MM.1S (cell line): ENCODE measurements at regions not wholly inside any gene's neighbourhood (a gene's known extent, or its start where the extent isn't known, plus 50 kb on each side); places are given as distances from the start of the nearest gene placed in this dataset.
"Not testable (repeated sequence)": the region's sequence is repeated elsewhere in the genome, so short reads cannot be mapped to it uniquely, and the experiment has no call there.

Source experiments
- DNase-seq: peaks from one replicate; pipeline ENCODE4 v3.0.0-alpha.2; 2015
- H2AFZ ChIP-seq: fragments of 300-600 bp; sonication (generic); 2 replicates; pipeline ENCODE4 v1.6.0; 2016; ENCODE audit warnings: antibody characterized with exemption, low read length
- H3F3A ChIP-seq: fragments of 300-600 bp; sonication (generic); 2 replicates; pipeline ENCODE4 v1.6.1; 2016; ENCODE audit warnings: mild to moderate bottlenecking, antibody characterized with exemption, low read length, moderate library complexity, mixed read lengths; ENCODE audit not compliant: insufficient read depth
- H3K27ac ChIP-seq: fragments of 300-600 bp; sonication (generic); 2 replicates; pipeline ENCODE4 v1.5.1; 2016; ENCODE audit warnings: mild to moderate bottlenecking, low read length
- H3K27me3 ChIP-seq: fragments of 300-600 bp; sonication (generic); replicated peaks from 2 replicates; pipeline ENCODE4 v1.6.0; 2016; ENCODE audit warnings: low read length; ENCODE audit not compliant: insufficient read depth
- H3K36me3 ChIP-seq: fragments of 300-600 bp; sonication (generic); replicated peaks from 2 replicates; pipeline ENCODE4 v1.6.1; 2016; ENCODE audit warnings: mild to moderate bottlenecking, low read length, mixed read lengths; ENCODE audit not compliant: insufficient read depth
- H3K4me1 ChIP-seq: fragments of 300-600 bp; sonication (generic); 2 replicates; pipeline ENCODE4 v1.6.1; 2016; ENCODE audit warnings: low read length, mixed read lengths
- H3K4me2 ChIP-seq: fragments of 300-600 bp; sonication (generic); 2 replicates; pipeline ENCODE4 v1.6.0; 2016; ENCODE audit warnings: low read depth, low read length
- H3K4me3 ChIP-seq: fragments of 300-600 bp; sonication (generic); 2 replicates; pipeline ENCODE4 v1.5.1; 2016; ENCODE audit warnings: low read length, mixed read lengths
- H3K79me2 ChIP-seq: fragments of 300-600 bp; sonication (generic); 2 replicates; pipeline ENCODE4 v1.6.1; 2016; ENCODE audit warnings: mixed run types, low read length, mixed read lengths
- H3K9ac ChIP-seq: fragments of 300-600 bp; sonication (generic); 2 replicates; pipeline ENCODE4 v1.6.1; 2016; ENCODE audit warnings: low read length, mixed read lengths
- H3K9me2 ChIP-seq: fragments of 300-600 bp; sonication (generic); replicated peaks from 2 replicates; pipeline ENCODE4 v1.6.1; 2016; ENCODE audit warnings: mild to moderate bottlenecking, low read length, mixed read lengths; ENCODE audit not compliant: insufficient read depth
- H3K9me3 ChIP-seq: fragments of 300-600 bp; sonication (generic); replicated peaks from 2 replicates; pipeline ENCODE4 v1.6.1; 2016; ENCODE audit warnings: mild to moderate bottlenecking, low read length, mixed read lengths; ENCODE audit not compliant: insufficient read depth
- H4K20me1 ChIP-seq: fragments of 300-600 bp; sonication (generic); 2 replicates; pipeline ENCODE4 v1.6.1; 2016; ENCODE audit warnings: mild to moderate bottlenecking, low read length, moderate library complexity, mixed read lengths; ENCODE audit not compliant: insufficient read depth
- EZH2 ChIP-seq: fragments of 300-600 bp; sonication (generic); optimal IDR thresholded peaks from 2 replicates; pipeline ENCODE3; 2017; ENCODE audit warnings: low read depth, mild to moderate bottlenecking, antibody characterized with exemption, low read length, mixed read lengths
- EZH2phosphoT487 ChIP-seq: fragments of 300-600 bp; sonication (generic); IDR thresholded peaks from 2 replicates; pipeline ENCODE4 v1.6.1; 2018; ENCODE audit warnings: antibody characterized with exemption, low read length
- TF ChIP-seq, protein P1 (sequence below): fragments of 300-600 bp; sonication (generic); IDR thresholded peaks from 2 replicates; pipeline ENCODE4 v1.5.1; 2016; ENCODE audit warnings: antibody characterized with exemption, low read length, mixed read lengths

DNA sequence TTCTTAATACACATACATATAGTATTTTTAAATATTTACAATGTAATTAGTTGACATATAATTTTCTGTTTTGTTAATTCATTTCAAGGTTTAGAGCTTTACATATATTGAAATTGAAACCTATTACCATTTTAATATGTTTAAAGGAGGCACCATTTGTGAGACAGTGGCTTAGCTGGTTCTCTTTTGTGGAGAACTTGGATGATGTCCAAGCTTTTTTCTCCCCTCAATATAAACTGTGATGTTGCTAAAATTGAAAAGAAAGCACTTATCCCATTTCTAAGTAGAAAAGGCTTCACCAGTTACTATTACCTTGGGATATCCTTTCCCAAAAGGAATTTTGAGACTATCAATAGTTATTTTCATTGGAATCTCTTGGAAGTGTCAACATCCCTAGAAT, 707.2 kb downstream of the NTRK3 start:
- H3K4me1 ChIP-seq = no peaks in the 10 kb centered on the region
- H3K9me2 ChIP-seq = no peaks in the 10 kb centered on the region
- DNase-seq = no peak
- TF ChIP-seq EZH2phosphoT487 (no peak), EZH2 (no peak)
- TF ChIP-seq, protein P1, sequence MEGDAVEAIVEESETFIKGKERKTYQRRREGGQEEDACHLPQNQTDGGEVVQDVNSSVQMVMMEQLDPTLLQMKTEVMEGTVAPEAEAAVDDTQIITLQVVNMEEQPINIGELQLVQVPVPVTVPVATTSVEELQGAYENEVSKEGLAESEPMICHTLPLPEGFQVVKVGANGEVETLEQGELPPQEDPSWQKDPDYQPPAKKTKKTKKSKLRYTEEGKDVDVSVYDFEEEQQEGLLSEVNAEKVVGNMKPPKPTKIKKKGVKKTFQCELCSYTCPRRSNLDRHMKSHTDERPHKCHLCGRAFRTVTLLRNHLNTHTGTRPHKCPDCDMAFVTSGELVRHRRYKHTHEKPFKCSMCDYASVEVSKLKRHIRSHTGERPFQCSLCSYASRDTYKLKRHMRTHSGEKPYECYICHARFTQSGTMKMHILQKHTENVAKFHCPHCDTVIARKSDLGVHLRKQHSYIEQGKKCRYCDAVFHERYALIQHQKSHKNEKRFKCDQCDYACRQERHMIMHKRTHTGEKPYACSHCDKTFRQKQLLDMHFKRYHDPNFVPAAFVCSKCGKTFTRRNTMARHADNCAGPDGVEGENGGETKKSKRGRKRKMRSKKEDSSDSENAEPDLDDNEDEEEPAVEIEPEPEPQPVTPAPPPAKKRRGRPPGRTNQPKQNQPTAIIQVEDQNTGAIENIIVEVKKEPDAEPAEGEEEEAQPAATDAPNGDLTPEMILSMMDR = no peak
- no peak overlapping the region for H3K27ac ChIP-seq
- no peak overlapping the region for H3K4me3 ChIP-seq
- H3K36me3 ChIP-seq = no peaks in the 10 kb centered on the region
- no peaks in the 10 kb centered on the region for H4K20me1 ChIP-seq
- no peaks in the 10 kb centered on the region for H3K9me3 ChIP-seq
- no peaks in the 10 kb centered on the region for H3K27me3 ChIP-seq
- no peaks in the 10 kb centered on the region for H3K79me2 ChIP-seq
- no peaks in the 10 kb centered on the region for H3F3A ChIP-seq
- no peak overlapping the region for H2AFZ ChIP-seq
- no peak overlapping the region for H3K9ac ChIP-seq
- no peak overlapping the region for H3K4me2 ChIP-seq

DNA sequence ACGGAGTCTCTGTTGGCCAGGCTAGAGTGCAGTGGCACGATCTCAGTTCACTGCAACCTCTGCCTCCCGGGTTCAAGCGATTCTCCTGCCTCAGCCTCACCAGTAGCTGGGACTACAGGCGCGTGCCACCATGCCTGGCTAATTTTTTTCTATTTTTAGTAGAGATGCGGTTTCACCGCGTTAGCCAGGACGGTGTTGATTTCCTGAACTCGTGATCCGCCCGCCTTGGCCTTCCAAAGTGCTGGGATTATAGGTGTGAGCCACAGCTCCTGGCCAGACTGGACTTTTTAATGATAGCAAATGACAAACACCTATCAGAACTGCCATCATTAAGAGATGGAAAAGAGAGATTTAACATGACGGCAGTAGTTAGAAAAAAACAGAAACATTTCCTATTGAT, 707.9 kb downstream of the NTRK3 start:
- H3K36me3 ChIP-seq, H3K27me3 ChIP-seq, H4K20me1 ChIP-seq, H2AFZ ChIP-seq, H3K27ac ChIP-seq, H3F3A ChIP-seq, H3K9me2 ChIP-seq, DNase-seq, H3K4me2 ChIP-seq, H3K4me3 ChIP-seq, H3K9ac ChIP-seq, H3K9me3 ChIP-seq, H3K79me2 ChIP-seq, H3K4me1 ChIP-seq: not testable (repeated sequence)

DNA sequence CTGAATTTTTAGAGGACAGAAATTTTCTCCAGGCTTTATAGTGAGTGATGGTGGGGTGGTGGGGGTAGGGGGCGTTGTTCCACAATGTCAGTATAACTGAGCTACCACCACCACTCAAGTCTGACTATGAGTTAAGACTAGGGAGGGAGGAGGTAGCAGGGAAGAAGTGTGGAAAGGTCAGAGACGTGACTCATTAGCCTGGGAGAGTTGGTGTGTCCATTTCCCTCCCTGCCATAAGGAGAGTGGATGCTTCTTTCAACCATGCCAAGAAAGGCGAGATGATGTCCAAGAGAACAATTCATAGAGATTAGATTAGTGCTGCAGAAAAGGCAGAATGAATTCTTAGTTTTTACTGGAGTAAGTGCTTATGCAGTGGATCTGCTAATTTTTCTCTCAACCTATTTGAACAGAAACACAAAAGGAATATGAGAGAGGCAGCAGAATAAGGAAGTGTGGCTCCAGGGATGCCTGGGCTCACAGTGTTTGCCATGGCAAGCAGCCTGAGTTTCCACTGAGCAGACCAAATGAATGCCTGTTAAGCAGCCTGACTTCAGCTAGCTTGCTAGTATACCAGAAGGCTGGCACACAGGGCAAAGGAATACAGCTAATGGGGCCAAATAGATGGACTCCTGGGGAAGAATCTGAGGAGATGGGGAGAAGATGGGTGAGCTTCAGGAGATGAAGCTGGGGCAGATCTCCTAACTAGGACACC, 708.9 kb downstream of the NTRK3 start:
- Histone ChIP-seq H3K9me2 (no peaks in the 10 kb centered on the region), H3K4me3 (no peak overlapping the region), H3K9me3 (no peaks in the 10 kb centered on the region), H3K4me1 (no peaks in the 10 kb centered on the region), H3K27me3 (no peaks in the 10 kb centered on the region), H3K27ac (no peak overlapping the region), H4K20me1 (no peaks in the 10 kb centered on the region), H3K36me3 (no peaks in the 10 kb centered on the region), H3K9ac (no peak overlapping the region), H3K79me2 (no peaks in the 10 kb centered on the region), H3K4me2 (no peak overlapping the region), H3F3A (no peaks in the 10 kb centered on the region), H2AFZ (no peak overlapping the region)
- DNase-seq = no peak
- TF ChIP-seq, protein P1 = no peak
- TF ChIP-seq EZH2 = no peak
- TF ChIP-seq EZH2phosphoT487 = no peak

DNA sequence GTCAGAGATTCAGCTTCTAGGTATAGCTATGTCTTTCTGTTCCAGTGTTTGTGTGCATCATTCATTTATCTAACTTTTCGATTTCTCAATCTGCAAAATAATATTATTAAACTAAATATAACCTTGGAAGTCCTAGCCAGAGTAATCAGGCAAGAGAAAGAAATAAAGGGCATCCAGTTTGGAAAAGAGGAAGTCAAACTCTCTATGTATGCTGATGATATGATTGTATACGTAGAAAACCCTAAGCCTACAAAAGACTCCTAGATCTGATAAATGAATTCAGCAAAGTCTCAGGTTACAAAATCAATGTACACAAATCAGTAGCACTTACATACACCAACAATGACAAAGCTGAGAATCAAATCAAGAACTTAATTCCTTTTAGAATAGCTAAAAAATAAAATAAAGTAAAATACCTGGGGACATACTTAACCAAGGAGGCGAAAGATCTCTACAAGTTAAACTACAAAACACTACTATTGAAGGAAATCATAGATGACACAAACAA, 718.2 kb downstream of the NTRK3 start:
- Histone ChIP-seq H2AFZ (no peak overlapping the region), H3K4me1 (no peaks in the 10 kb centered on the region), H3F3A (no peaks in the 10 kb centered on the region), H3K9ac (no peak overlapping the region), H3K27ac (no peak overlapping the region), H3K79me2 (no peaks in the 10 kb centered on the region), H3K4me3 (no peak overlapping the region), H4K20me1 (no peaks in the 10 kb centered on the region), H3K9me3 (no peaks in the 10 kb centered on the region), H3K36me3 (no peaks in the 10 kb centered on the region), H3K9me2 (no peaks in the 10 kb centered on the region), H3K27me3 (no peaks in the 10 kb centered on the region), H3K4me2 (no peak overlapping the region)
- no peak for DNase-seq
- TF ChIP-seq, protein P1 = no peak
- TF ChIP-seq EZH2 (no peak), EZH2phosphoT487 (no peak)
